WI38 (cell line): ENCODE measurements at regions not wholly inside any gene's neighbourhood (a gene's known extent, or its start where the extent isn't known, plus 50 kb on each side); places are given as distances from the start of the nearest gene placed in this dataset.

Experiments
- H3K4me3 ChIP-seq: 2 replicates; pipeline ENCODE4 v1.5.1; 2011; ENCODE audit warnings: low read depth, mild to moderate bottlenecking, control low read depth, low read length
- TF ChIP-seq, protein P1 (sequence below): IDR thresholded peaks from 2 replicates; pipeline ENCODE4 v1.5.1; 2012; ENCODE audit warnings: low read depth, mild to moderate bottlenecking, control low read depth, low read length

DNA sequence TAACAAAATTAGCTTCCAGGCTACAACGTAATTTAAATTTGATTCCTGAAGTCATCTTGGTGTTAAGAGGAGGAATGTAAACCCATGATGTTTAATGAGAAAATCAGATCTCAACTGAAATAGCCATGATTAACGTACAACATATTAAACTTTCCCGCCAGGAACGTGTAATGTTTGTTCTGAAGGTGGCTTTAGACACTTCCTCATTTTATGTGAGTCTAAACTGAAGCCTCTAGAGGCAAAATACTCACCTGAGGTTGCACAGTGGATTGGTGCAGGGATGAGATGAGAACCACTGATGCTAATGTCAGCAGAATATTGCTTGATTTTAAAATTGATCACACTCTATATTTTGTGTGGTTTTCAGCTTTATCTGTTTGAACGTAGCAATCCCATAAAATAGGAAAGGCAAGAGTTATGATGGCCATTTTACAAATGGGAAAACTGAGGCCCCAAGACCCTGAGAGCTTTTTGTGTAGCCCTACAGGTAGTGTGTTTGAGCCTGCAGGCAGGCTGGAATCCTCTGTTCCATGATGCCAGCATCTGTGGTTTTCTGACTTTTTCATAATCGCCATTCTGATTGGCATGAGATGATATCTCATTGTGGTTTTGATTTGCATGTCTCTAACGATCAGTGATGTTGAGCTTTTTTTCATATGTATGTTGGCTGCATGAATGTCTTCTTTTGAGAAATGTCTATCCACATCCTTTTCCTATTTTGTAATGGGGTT lies 243.7 kb upstream of the BMPER start:
- H3K4me3 ChIP-seq: no peak overlapping the region
- TF ChIP-seq, protein P1, sequence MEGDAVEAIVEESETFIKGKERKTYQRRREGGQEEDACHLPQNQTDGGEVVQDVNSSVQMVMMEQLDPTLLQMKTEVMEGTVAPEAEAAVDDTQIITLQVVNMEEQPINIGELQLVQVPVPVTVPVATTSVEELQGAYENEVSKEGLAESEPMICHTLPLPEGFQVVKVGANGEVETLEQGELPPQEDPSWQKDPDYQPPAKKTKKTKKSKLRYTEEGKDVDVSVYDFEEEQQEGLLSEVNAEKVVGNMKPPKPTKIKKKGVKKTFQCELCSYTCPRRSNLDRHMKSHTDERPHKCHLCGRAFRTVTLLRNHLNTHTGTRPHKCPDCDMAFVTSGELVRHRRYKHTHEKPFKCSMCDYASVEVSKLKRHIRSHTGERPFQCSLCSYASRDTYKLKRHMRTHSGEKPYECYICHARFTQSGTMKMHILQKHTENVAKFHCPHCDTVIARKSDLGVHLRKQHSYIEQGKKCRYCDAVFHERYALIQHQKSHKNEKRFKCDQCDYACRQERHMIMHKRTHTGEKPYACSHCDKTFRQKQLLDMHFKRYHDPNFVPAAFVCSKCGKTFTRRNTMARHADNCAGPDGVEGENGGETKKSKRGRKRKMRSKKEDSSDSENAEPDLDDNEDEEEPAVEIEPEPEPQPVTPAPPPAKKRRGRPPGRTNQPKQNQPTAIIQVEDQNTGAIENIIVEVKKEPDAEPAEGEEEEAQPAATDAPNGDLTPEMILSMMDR: no peak

DNA sequence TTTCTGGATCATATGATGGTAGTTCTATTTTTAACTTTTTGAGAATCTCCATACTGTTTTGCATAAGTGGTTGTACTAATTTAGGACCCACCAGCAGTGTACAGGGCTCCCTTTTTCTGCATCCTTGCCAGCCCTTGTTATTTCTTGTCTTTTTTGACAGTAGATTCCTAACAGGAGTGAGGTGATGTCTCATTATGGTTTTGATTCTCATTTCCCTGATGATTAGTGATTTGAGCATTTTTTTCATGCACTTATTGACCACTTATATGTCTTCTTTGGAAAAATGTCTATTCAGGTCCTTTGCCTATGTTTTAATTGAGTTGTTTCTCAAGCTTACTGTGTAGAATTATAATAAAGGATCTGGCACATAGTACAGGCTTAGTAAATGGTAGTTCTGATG lies 238.8 kb upstream of the BMPER start:
- TF ChIP-seq, protein P1: no peak
- H3K4me3 ChIP-seq: no peak overlapping the region

DNA sequence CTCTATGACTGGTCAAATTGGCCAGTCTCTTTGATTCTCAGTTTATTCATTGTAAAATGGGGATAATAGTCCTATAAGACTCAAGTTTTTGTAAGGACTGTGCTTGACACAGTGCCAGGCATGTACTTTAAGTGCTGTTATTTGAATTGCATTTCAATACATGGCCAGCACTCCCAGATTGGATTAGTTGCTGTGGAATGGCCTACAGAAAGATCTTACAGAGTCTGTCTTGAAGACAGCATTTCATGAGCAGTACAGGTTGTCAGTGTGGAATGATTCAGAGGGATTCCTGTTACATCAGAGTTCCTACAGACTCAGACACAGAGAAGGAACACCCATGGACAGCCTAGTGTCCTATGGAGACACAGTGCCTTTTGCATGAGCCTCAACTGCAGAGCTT lies 238.1 kb upstream of the BMPER start:
- TF ChIP-seq, protein P1: no peak
- no peak overlapping the region for H3K4me3 ChIP-seq

DNA sequence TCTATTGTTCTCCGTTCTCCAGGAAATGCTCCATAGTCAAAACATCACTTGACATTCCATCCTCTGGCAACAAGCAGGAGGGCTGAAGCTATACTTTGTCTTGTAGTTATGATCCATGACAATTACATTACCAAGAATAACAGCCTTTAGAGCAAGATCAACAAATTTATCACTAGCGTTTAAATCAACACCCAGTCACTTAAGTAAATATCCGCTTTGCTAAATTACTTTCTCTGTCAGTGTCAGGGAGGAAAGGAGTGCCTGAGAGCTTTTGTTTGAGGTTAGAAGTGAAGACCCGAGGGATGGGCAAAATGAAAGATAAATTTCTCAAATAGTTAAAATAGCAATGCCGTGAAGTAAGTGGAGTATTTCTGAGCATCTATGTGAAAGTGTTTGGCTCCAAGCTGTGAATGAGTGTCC lies 236.1 kb upstream of the BMPER start:
- H3K4me3 ChIP-seq: no peak overlapping the region
- TF ChIP-seq, protein P1: no peak

DNA sequence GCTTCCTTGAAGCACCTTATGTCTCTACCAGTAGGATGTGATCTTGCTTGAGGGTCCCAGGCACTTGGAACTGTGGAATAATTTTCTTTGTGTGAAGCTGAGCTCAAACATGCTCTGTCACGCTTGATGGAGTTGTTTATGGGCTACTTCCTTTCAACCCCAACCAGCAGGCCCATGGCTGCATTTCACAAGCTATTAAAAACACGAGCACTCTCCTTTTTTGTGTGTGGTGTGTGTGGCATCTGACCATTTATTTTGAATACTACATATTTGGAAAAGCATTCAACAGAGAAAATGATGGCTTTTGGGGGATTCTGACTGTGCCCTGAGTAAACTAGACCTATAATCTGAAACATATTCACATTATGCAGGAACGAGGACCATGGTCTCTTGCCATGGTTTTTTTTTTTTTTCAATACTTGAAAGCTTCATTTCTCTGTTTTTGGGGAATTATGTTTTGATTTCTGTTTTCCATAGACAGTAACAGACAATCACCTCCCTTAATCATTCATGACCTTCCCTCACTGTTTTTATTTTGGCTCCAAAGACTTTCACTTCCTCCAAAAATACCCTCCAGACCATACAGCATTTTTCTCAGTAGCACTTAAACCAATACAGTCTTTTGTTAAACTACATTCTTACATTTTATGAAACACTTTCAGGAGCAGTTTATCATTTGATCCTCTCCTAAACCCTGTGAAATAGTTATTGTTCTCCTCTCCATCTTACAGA lies 233.6 kb upstream of the BMPER start:
- TF ChIP-seq, protein P1: no peak
- H3K4me3 ChIP-seq: no peak overlapping the region

DNA sequence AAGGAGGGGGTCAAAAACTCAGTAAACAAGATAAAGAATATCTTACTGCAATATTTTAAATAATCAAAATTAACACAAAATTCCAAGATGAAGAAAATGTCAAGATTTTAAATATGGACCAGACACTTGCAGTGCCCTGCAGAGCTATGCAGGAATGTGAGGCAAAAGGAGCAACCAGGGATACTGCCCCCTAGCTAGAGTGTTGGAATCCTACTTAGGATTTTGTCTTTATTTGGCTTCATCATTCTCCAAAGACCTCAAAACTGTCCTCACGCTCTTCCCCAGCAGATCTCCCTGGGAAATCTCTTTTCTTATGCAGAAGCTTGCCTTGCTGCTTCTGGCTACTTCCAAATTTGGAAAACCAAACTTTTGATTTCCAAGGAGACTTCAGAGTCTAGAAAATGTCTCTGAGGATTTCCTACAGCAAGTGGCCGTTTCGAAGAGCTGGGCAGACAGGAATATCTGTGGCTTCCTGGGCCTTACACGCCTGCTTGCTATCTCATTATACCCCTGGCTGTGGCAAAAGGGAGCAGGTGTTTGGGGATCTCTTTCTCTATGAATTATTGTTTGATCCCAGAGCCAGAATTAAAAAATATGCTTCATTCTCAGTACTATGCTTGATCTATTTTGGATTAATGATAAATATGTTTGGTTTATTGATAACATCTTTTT lies 232.2 kb upstream of the BMPER start:
- TF ChIP-seq, protein P1: no peak
- H3K4me3 ChIP-seq: no peak overlapping the region
